ENCODE measurements at regions not wholly inside any gene's neighbourhood (a gene's known extent, or its start where the extent isn't known, plus 50 kb on each side); places are given as distances from the start of the nearest gene placed in this dataset.

GRCh38 chr12:109652233-109652976 lies 61.2 kb upstream of the FAM222A start:
- TF ChIP-seq CTCF (IDR thresholded peaks at IDR 0.05): no peak
- no peak for TF ChIP-seq POLR2A (IDR thresholded peaks at IDR 0.05)

Measured in right lobe of liver (tissue), 4 donors.